UCSD-AML1 (cell line): ENCODE measurements at regions not wholly inside any gene's neighbourhood (a gene's known extent, or its start where the extent isn't known, plus 50 kb on each side); places are given as distances from the start of the nearest gene placed in this dataset.

Experiments
- DNase-seq: peaks from one replicate; lab custom pipeline; 2025; ENCODE audit not compliant: unreplicated experiment; lab: John Stamatoyannopoulos, UW

- DNase-seq: no peak
Measured at GRCh38 chr2:5444854-5445253, 247.3 kb upstream of the SOX11 start.

DNA sequence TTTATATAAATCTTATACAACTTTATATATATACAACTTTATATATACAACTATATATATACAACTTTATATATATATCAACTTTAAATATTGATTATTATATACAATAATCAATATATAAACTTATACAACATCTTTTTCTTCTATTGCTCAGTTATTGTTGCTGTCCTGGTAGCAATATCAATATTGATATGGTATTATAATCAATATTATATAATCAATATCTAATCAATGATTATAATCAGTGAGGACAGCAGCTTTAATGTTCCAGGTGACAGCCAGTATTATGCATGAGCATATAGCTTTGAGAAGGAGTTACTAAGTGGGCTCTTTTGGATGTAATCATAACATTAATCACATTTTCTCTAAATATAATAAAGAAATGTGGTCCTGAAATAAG lies 242.3 kb upstream of the SOX11 start:
- DNase-seq: no peak

DNA sequence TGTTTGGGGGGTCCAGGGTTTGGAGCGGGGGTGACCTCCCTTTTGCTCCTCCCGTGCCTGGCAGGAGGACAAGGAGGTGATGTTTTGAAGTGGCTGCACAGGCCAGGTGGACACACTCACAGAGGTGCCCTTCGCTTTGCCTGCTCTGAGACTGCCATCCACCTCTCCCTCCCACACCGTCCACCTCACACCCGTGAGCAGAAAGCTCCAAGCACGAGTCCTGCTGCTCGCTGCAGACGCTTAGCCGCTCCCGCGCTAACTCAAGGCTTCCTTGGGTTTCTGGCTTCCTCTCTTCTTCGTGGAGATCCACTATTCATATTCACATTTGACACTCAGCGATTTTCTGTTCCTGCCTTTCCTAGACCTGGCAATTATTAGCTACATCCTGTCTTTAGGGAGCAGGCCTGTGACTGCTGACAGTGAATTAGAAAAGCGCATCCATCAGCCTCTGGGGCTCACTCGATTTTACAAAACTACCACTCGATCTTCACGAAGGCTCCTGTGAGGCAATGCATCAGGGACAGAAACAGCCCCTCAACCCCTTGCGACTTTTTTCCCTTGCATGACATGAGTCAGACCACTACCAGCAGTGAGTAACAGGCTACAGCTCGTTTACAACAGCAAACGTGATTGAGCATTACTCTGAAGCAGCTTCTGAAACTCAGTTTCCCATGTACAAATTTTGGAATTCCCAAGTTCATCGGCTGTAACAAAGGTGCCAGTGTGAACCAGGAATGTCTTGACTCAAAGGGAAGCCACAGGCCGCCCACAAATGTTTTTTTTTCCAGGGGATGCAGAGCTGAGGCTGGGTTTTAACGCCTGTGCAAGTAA lies 238.7 kb upstream of the SOX11 start:
- DNase-seq: no peak

DNA sequence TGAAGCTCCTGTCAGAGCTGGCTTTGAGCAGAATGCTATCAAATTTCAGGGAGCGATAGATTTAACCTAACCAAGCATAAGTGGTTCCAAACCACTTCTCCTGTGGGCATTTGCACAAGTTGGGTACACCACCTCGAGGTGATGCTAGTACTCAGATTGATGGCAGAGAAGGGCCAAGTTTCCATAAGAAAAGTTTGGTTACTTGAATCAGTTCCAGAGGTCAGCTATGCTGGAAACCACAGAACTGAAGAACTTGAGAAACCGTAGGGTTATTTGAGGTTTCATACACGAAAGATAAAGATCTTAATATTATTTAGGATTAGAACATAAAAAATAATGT lies 238.2 kb upstream of the SOX11 start:
- no peak for DNase-seq

DNA sequence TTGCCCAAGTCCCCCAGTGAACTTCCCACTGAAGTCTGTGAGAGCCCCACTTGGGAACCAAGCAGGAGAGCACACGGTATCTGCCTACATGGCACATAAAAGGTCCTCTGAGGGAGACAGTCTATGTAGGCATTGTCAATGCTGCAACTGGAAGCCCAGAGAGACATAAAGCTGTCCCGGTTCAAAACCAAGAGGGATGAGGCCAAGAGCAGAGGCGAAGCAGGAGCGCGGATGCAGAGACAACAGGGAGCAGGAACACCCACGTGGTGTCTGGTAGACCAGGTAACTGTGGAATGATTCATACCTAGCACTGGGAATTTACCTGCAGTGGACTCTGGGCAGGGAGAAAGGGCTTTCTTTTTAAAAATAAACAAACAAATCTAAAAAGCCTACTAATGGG lies 233.1 kb upstream of the SOX11 start:
- DNase-seq: no peak

- no peak for DNase-seq
Measured at GRCh38 chr2:5464657-5465056, 227.5 kb upstream of the SOX11 start.

- DNase-seq: no peak
Measured at GRCh38 chr2:5465859-5466258, 226.3 kb upstream of the SOX11 start.

DNA sequence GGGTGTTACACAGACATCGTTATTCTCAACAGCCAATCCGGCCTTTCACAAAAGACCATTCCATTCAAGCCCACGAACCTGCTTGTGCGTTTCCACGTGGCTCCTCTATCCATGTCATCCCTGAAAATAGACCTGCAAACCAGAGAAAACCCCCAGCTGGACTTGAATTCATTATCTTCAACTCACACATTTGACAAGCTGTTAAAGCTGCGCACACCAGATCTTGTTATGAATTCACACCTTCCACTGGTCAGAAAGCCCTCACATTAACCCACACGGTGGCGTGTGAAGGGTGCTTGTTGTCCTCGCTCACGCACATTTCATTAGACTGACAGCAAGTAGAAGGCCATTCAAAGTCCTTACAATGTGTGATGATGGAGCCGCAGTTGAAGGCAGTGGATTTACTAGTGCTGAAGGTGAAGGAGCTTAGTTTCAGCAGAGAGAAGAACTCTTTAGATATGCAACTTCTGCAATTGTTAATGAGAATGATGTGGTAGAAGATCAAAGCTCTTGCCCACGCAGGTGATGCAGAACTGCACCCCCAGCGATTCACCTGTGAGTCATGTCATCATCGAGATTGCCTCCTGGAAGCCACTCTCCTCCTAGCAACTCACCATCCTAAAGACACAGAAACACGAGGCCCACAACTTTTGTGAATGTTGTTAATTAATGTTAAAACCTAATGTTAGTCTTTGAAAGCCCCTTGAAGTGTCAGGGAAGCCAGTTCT lies 224.8 kb upstream of the SOX11 start:
- DNase-seq: no peak

GRCh38 chr2:5472673-5473072 lies 219.5 kb upstream of the SOX11 start:
- DNase-seq: no peak

- no peak for DNase-seq
Measured at GRCh38 chr2:5473635-5474034, 218.5 kb upstream of the SOX11 start.

- no peak for DNase-seq
Measured at GRCh38 chr2:5474716-5475115, 217.5 kb upstream of the SOX11 start.

DNA sequence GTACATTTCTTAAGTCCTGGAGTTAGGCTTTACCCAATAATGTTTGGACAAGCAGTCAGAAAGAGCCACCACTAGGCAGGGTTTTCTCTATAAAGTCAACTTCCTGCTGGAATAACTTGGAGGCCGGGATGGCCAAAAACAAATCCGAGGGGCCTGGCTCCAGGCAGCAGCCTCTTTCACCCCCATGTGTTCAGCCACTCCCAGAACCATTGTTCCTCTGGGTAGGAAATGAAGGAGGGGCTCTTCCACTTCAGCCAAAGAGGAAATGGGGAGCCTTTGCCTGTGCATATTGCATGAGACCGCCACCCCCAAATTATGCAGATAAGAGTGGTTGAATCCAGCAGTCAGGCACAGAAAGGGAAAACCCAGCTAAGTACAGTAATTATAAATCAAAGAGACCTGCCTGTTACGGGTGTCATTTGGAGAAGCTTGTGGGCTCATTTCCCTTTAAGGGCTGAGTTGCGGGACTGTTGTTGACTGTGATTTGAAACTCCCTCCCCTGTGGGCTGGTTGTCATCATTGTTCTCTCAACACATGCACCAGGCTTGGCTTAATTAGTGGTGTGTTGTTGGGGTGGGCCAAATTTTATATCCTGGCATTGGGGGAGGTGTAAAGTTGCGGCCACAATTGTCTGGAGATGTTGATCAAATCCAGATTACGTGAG lies 212.8 kb upstream of the SOX11 start:
- no peak for DNase-seq

DNA sequence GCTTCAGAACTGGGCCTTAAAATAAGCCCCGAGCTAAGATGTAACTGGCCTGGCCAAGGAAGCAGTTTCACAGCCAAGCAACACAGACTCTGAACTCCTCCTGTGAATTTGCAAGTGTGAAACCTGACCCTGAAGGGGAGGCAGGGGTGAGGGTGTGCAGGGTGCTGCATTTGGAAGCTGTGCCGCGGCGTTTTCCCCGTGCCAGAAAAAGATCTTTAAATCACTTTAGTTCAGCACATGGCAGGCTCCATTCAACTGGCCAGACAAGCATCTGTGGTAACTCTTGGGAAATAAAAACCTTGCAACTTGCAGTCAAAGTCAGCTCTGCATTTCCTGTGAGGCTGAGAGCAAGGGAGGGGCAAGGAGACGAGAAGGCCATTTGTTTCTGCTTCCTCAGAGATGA lies 209.3 kb upstream of the SOX11 start:
- no peak for DNase-seq

DNA sequence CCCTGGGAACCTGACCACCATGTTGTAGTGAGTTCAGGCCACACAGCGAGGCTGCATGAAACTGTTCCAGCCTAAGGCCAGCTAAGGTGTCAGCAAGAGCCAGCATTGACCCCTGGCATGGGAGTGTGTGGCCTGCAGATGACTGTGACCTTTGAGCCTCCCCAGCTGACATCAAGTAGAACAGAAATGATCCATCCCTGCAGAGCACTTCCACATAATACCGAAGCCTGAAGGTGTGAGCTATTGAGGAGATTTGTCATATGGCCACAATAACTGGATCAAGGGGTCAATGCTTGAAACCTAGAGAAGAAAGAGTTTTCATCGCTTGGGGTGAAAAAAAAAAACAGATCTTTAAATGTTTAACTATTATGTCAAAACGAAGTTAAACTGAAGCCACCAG lies 207.3 kb upstream of the SOX11 start:
- DNase-seq: no peak

DNA sequence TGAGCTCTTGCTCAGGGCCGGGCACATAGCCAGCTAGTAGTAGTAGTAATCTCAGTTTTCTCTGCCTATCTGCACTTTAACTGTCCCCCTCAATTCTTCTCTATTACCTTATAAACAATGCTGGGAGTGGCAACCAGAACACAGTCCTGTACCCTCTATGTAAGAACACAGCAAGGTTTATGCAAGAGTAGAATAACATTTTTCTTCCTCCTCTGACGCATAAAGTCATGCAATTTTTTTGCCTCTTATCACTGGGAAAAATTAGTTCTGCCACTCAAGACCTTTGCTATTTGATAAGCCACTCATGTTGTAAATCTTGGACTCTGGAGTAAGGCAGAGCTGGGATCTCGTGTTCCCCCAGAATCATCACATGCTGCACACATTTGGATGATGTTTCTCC lies 200.7 kb upstream of the SOX11 start:
- DNase-seq: no peak

GRCh38 chr2:5493256-5493655 lies 198.9 kb upstream of the SOX11 start:
- no peak for DNase-seq

DNA sequence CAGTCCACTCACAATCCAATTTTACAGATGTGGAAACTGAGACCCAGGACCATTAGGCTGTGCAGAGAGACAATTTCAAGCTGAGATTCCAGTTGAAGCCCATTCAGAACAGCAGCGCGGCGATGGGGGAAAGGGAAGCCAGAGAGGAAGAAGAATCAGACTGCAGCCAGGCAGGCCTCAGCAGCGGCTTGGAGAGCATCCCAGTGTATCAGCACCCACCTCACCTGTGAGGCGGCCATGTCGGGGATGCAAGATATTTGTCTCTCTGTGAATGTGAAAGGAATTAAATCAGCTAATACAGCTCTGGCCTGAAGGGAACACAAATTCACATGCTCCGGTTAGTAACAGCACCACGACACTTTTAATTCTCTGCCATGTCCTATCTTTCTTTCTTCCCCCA lies 198.0 kb upstream of the SOX11 start:
- DNase-seq: no peak

GRCh38 chr2:5495586-5495985 lies 196.6 kb upstream of the SOX11 start:
- no peak for DNase-seq

GRCh38 chr2:5497874-5498273 lies 194.3 kb upstream of the SOX11 start:
- DNase-seq: no peak

DNA sequence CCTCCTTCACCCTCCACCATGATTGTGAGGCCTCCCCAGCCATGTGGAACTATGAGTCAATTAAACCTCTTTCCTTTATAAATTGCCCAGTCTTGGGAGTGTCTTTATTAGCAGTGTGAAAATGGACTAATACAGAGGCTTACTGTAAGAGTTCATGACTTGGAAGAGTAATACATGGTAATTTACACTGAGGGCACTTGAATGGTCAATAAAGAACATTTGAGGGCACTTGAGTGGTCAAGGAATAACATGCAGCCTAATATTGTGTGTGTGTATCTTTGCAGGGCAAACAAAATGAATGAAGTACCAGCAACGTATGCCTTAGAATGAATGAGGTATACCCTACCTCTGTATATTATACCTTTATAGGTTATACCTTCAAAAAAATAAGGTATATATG lies 190.4 kb upstream of the SOX11 start:
- no peak for DNase-seq

DNA sequence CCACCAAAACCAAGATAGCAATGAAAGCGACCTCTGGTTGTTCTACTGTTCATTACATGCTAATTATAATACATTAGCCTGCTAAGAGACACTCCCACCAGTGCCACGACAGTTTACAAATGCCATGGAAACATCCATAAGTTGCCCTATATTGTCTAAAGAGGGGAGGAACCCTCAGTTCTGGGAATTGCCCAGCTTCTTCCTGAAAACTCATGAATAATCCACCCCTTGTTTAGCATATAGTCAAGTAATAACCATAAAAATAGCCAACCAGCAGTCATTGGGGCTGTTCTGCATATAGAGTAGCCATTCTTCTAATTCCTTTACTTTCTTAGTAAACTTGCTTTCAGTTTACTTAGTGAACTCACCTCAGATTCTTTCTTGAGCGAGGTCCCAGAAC lies 189.8 kb upstream of the SOX11 start:
- DNase-seq: no peak

DNA sequence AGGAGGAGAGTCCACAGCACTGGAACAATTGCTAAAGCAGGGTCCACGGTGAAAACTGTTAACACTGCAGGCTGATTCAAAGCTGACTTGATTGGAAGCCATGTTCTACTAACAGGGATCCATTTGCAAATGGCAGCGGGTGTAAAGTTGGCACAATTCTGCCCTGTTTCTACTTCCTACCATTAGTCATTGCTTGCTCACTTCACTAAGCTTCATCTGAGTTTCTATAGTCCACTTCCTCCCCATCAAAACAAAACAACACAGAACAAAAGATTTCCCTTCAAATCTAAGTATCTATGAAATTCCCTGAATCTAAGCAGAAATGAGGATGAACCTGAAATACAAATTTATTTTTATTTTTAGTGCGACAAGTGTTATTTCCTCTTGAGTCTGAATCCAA lies 187.4 kb upstream of the SOX11 start:
- no peak for DNase-seq
